Activated T-cell treated with anti-CD3 and anti-CD28 coated beads, Interleukin-2, amount 50 U/mL, for 72 hours (primary cell): ENCODE measurements at regions not wholly inside any gene's neighbourhood (a gene's known extent, or its start where the extent isn't known, plus 50 kb on each side); places are given as distances from the start of the nearest gene placed in this dataset.

ENCODE experiments used
- ATAC-seq, 2 donors: fragments of 150-1000 bp; cut with Tn5 transposase; replicated peaks in 1 of 2; 2 replicates each; pipeline ENCODE4 v1.10.0; 2021; ENCODE audit warnings: moderate library complexity in 2 of 2, mild to moderate bottlenecking in 1 of 2
- DNase-seq, 2 donors: peaks; one replicate each; pipeline ENCODE4 v3.0.0; 2021 to 2022; ENCODE audit warnings: mixed read lengths in 1 of 2
- H3K27ac Mint-ChIP-seq: one replicate; pipeline ENCODE4 v1.8.0; 2022; ENCODE audit warnings: mild to moderate bottlenecking, moderate library complexity, mixed read lengths
- H3K27me3 Mint-ChIP-seq: one replicate; pipeline ENCODE4 v1.8.0; 2022; ENCODE audit warnings: low read depth, mixed read lengths
- H3K36me3 Mint-ChIP-seq, 2 donors: one replicate each; pipeline ENCODE4 v1.8.0; 2022; ENCODE audit warnings: mixed read lengths in 2 of 2, mild to moderate bottlenecking in 1 of 2; ENCODE audit not compliant: insufficient read depth in 2 of 2
- H3K4me1 Mint-ChIP-seq: one replicate; pipeline ENCODE4 v1.8.0; 2022; ENCODE audit warnings: low read depth, mixed read lengths
- H3K4me3 Mint-ChIP-seq, 2 donors: one replicate each; pipeline ENCODE4 v1.8.0; 2022; ENCODE audit warnings: mild to moderate bottlenecking in 2 of 2, mixed read lengths in 2 of 2, moderate library complexity in 2 of 2
- H3K9me3 Mint-ChIP-seq, 2 donors: one replicate each; pipeline ENCODE4 v1.8.0; 2022; ENCODE audit warnings: mixed read lengths in 2 of 2

GRCh38 chr4:85402371-85402770 lies 72.6 kb upstream of the ARHGAP24 start:
- Mint-ChIP-seq H3K27me3 (no peaks in the 10 kb centered on the region), H3K27ac (no peak overlapping the region), H3K4me3 (no peak overlapping the region), H3K36me3 (no peaks in the 10 kb centered on the region), H3K4me1 (no peaks in the 10 kb centered on the region), H3K9me3 (no peaks in the 10 kb centered on the region)
- ATAC-seq: no peak
- no peak for DNase-seq

- H3K4me1 Mint-ChIP-seq: no peaks in the 10 kb centered on the region
- no peak overlapping the region for H3K4me3 Mint-ChIP-seq
- H3K27ac Mint-ChIP-seq: no peak overlapping the region
- no peaks in the 10 kb centered on the region for H3K27me3 Mint-ChIP-seq
- no peaks in the 10 kb centered on the region for H3K36me3 Mint-ChIP-seq
- H3K9me3 Mint-ChIP-seq: no peaks in the 10 kb centered on the region
- DNase-seq: no peak
- no peak for ATAC-seq
Measured at GRCh38 chr4:85406185-85406584, 68.8 kb upstream of the ARHGAP24 start.

GRCh38 chr4:85407546-85407945 lies 67.4 kb upstream of the ARHGAP24 start:
- H3K4me1 Mint-ChIP-seq: no peaks in the 10 kb centered on the region
- no peaks in the 10 kb centered on the region for H3K9me3 Mint-ChIP-seq
- no peaks in the 10 kb centered on the region for H3K27me3 Mint-ChIP-seq
- no peaks in the 10 kb centered on the region for H3K36me3 Mint-ChIP-seq
- DNase-seq (no peak), ATAC-seq (no peak)
- no peak overlapping the region for H3K4me3 Mint-ChIP-seq
- no peak overlapping the region for H3K27ac Mint-ChIP-seq

- DNase-seq: no peak
- ATAC-seq: no peak
- H3K9me3 Mint-ChIP-seq: no peaks in the 10 kb centered on the region
- no peaks in the 10 kb centered on the region for H3K27me3 Mint-ChIP-seq
- H3K4me3 Mint-ChIP-seq: no peak overlapping the region
- no peak overlapping the region for H3K27ac Mint-ChIP-seq
- no peaks in the 10 kb centered on the region for H3K36me3 Mint-ChIP-seq
- no peaks in the 10 kb centered on the region for H3K4me1 Mint-ChIP-seq
Measured at GRCh38 chr4:85408301-85408700, 66.6 kb upstream of the ARHGAP24 start.

GRCh38 chr4:85409251-85409650 lies 65.7 kb upstream of the ARHGAP24 start:
- Mint-ChIP-seq H3K27me3 (no peaks in the 10 kb centered on the region), H3K36me3 (no peaks in the 10 kb centered on the region), H3K9me3 (peaks cover 0 to 2% of the 10 kb centered on the region in 2 donors), H3K4me1 (no peaks in the 10 kb centered on the region), H3K27ac (no peak overlapping the region), H3K4me3 (no peak overlapping the region)
- DNase-seq (no peak), ATAC-seq (no peak)

- ATAC-seq (no peak), DNase-seq (no peak)
- Mint-ChIP-seq H3K27me3 (no peaks in the 10 kb centered on the region), H3K4me1 (no peaks in the 10 kb centered on the region), H3K36me3 (no peaks in the 10 kb centered on the region), H3K27ac (no peak overlapping the region), H3K9me3 (peaks cover 2 to 4% of the 10 kb centered on the region in 2 donors), H3K4me3 (no peak overlapping the region)
Measured at GRCh38 chr4:85411386-85411785, 63.6 kb upstream of the ARHGAP24 start.

- H3K27ac Mint-ChIP-seq: no peak overlapping the region
- H3K4me3 Mint-ChIP-seq: no peak overlapping the region
- DNase-seq (no peak), ATAC-seq (no peak)
- H3K36me3 Mint-ChIP-seq: no peaks in the 10 kb centered on the region
- H3K9me3 Mint-ChIP-seq: peaks cover 3 to 7% of the 10 kb centered on the region in 2 donors
- H3K4me1 Mint-ChIP-seq: no peaks in the 10 kb centered on the region
- H3K27me3 Mint-ChIP-seq: no peaks in the 10 kb centered on the region
Measured at GRCh38 chr4:85414972-85415371, 60.0 kb upstream of the ARHGAP24 start.

- Mint-ChIP-seq H3K4me3 (no peak overlapping the region), H3K36me3 (no peaks in the 10 kb centered on the region), H3K27me3 (no peaks in the 10 kb centered on the region), H3K27ac (no peak overlapping the region), H3K9me3 (peaks cover 6 to 9% of the 10 kb centered on the region in 2 donors), H3K4me1 (no peaks in the 10 kb centered on the region)
- no peak for DNase-seq
- ATAC-seq: no peak
Measured at GRCh38 chr4:85416094-85416493, 58.9 kb upstream of the ARHGAP24 start.

GRCh38 chr4:85419103-85419502 lies 55.8 kb upstream of the ARHGAP24 start:
- Mint-ChIP-seq H3K36me3 (no peaks in the 10 kb centered on the region), H3K4me3 (no peak overlapping the region), H3K4me1 (no peaks in the 10 kb centered on the region), H3K27me3 (no peaks in the 10 kb centered on the region), H3K27ac (no peak overlapping the region), H3K9me3 (peaks cover 6 to 7% of the 10 kb centered on the region in 2 donors)
- DNase-seq: no peak
- no peak for ATAC-seq

- no peaks in the 10 kb centered on the region for H3K27me3 Mint-ChIP-seq
- DNase-seq: no peak
- no peaks in the 10 kb centered on the region for H3K36me3 Mint-ChIP-seq
- no peak for ATAC-seq
- peaks cover 4 to 5% of the 10 kb centered on the region in 2 donors for H3K9me3 Mint-ChIP-seq
- H3K4me1 Mint-ChIP-seq: no peaks in the 10 kb centered on the region
- H3K27ac Mint-ChIP-seq: no peak overlapping the region
- no peak overlapping the region for H3K4me3 Mint-ChIP-seq
Measured at GRCh38 chr4:85420831-85421230, 54.1 kb upstream of the ARHGAP24 start.

- H3K36me3 Mint-ChIP-seq: no peaks in the 10 kb centered on the region
- no peaks in the 10 kb centered on the region for H3K4me1 Mint-ChIP-seq
- ATAC-seq (no peak), DNase-seq (no peak)
- H3K4me3 Mint-ChIP-seq: no peak overlapping the region
- H3K27ac Mint-ChIP-seq: no peak overlapping the region
- no peaks in the 10 kb centered on the region for H3K27me3 Mint-ChIP-seq
- H3K9me3 Mint-ChIP-seq: peaks cover 3 to 4% of the 10 kb centered on the region in 2 donors
Measured at GRCh38 chr4:85423431-85423830, 51.5 kb upstream of the ARHGAP24 start.
